SKM-1 treated with dmso at 0.1 percent for 144 hours (cell line): ENCODE measurements at regions not wholly inside any gene's neighbourhood (a gene's known extent, or its start where the extent isn't known, plus 50 kb on each side); places are given as distances from the start of the nearest gene placed in this dataset.

ENCODE experiments used
- DNase-seq: peaks from one replicate; lab custom pipeline; 2025; ENCODE audit not compliant: unreplicated experiment; lab: John Stamatoyannopoulos, UW

- no peak for DNase-seq
Measured at GRCh38 chr1:198472997-198473396, 67.5 kb downstream of the ATP6V1G3 start.

- DNase-seq, result no peak
Measured at GRCh38 chr1:198472119-198472518, 68.4 kb downstream of the ATP6V1G3 start.

GRCh38 chr1:198467907-198468306 lies 72.6 kb downstream of the ATP6V1G3 start:
- no peak for DNase-seq

- DNase-seq, result no peak
Measured at GRCh38 chr1:198467342-198467741, 73.1 kb downstream of the ATP6V1G3 start.

GRCh38 chr1:198465201-198466144 lies 75.0 kb downstream of the ATP6V1G3 start:
- DNase-seq, result peak; percentile 76

- no peak for DNase-seq
Measured at GRCh38 chr1:198463709-198464108, 76.8 kb downstream of the ATP6V1G3 start.

GRCh38 chr1:198462365-198463019 lies 78.0 kb downstream of the ATP6V1G3 start:
- DNase-seq, result no peak

- no peak for DNase-seq
Measured at GRCh38 chr1:198455966-198456365, 84.5 kb downstream of the ATP6V1G3 start.

- DNase-seq, result no peak
Measured at GRCh38 chr1:198449727-198450433, 90.6 kb downstream of the ATP6V1G3 start.

- DNase-seq, result no peak
Measured at GRCh38 chr1:198449261-198449660, 91.2 kb downstream of the ATP6V1G3 start.

- DNase-seq, result no peak
Measured at GRCh38 chr1:198447468-198447867, 93.0 kb downstream of the ATP6V1G3 start.

GRCh38 chr1:198445872-198446271 lies 94.6 kb downstream of the ATP6V1G3 start:
- no peak for DNase-seq

- no peak for DNase-seq
Measured at GRCh38 chr1:198444792-198445191, 95.7 kb downstream of the ATP6V1G3 start.

GRCh38 chr1:198443365-198444233 lies 96.9 kb downstream of the ATP6V1G3 start:
- no peak for DNase-seq

GRCh38 chr1:198440842-198441241 lies 99.6 kb downstream of the ATP6V1G3 start:
- DNase-seq, result no peak

GRCh38 chr1:198437332-198437731 lies 103.1 kb downstream of the ATP6V1G3 start:
- DNase-seq, result no peak

GRCh38 chr1:198436276-198436675 lies 104.2 kb downstream of the ATP6V1G3 start:
- no peak for DNase-seq

- no peak for DNase-seq
Measured at GRCh38 chr1:198435056-198435455, 105.4 kb downstream of the ATP6V1G3 start.

GRCh38 chr1:198424441-198424840 lies 116.0 kb downstream of the ATP6V1G3 start:
- DNase-seq, result no peak

GRCh38 chr1:198423673-198424072 lies 116.8 kb downstream of the ATP6V1G3 start:
- no peak for DNase-seq

- DNase-seq, result no peak
Measured at GRCh38 chr1:198417039-198417438, 123.4 kb downstream of the ATP6V1G3 start.
